Adrenal gland (tissue), 5 donors: ENCODE measurements at regions not wholly inside any gene's neighbourhood (a gene's known extent, or its start where the extent isn't known, plus 50 kb on each side); places are given as distances from the start of the nearest gene placed in this dataset.

Source experiments
- CTCF ChIP-seq, 6 experiments: fragments of 450-650 bp in 4 of 6; fragments of 200-600 bp in 2 of 6; sonication (generic) in 1 of 6; IDR thresholded peaks; 1 replicate in 5 of 6; 2 replicates in 1 of 6; pipeline versions ENCODE4 v1.5.1 to v1.8.0; 2016 to 2021; ENCODE audit warnings: antibody characterized with exemption in 6 of 6, mild to moderate bottlenecking in 2 of 6, moderate library complexity in 1 of 6
- POLR2A ChIP-seq, 2 donors: fragments of 450-650 bp; IDR thresholded peaks; one replicate each; pipeline ENCODE4 v1.6.1; 2017; ENCODE audit warnings: antibody characterized with exemption in 2 of 2, mild to moderate bottlenecking in 2 of 2, moderate library complexity in 1 of 2
- donor health status: DM: no; HTN: no; CAD: no.

DNA sequence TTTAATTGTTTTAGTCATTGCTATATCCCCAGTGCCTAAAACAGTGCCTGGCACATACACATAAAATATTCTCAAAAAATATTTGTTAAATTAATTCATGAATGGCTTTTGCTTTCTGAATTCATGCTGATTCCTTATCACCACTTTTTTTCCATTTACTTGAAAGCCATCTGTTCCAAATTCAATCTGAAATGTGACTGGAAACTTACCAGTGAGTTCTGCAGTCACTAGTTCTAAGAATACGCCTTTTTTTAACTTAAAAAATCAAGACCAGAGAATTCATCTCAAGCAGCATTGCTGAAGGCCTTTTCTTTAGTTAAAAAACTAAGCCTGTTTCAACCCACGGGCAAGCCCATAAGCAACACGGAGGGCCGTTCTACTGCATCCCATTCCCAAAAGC is 114.0 kb upstream of the ERCC4 start:
- TF ChIP-seq CTCF (IDR thresholded peaks at IDR 0.05) (no peak), POLR2A (IDR thresholded peaks at IDR 0.05) (no peak)
